ENCODE measurements at regions not wholly inside any gene's neighbourhood (a gene's known extent, or its start where the extent isn't known, plus 50 kb on each side); places are given as distances from the start of the nearest gene placed in this dataset.
"Not testable (repeated sequence)": the region's sequence is repeated elsewhere in the genome, so short reads cannot be mapped to it uniquely, and the experiment has no call there.

- no peak for DNase-seq
Measured at GRCh38 chr14:83894568-83894967, 1635.4 kb upstream of the FLRT2 start.

- not testable (repeated sequence) for DNase-seq
Measured at GRCh38 chr14:83898558-83898957, 1631.4 kb upstream of the FLRT2 start.

- no peak for DNase-seq
Measured at GRCh38 chr14:83899706-83900105, 1630.2 kb upstream of the FLRT2 start.

- DNase-seq = no peak
Measured at GRCh38 chr14:83905157-83905556, 1624.8 kb upstream of the FLRT2 start.

GRCh38 chr14:83908419-83908818 lies 1621.5 kb upstream of the FLRT2 start:
- no peak for DNase-seq

GRCh38 chr14:83909507-83909906 lies 1620.4 kb upstream of the FLRT2 start:
- no peak for DNase-seq

GRCh38 chr14:83912032-83912642 lies 1617.8 kb upstream of the FLRT2 start:
- DNase-seq = no peak

GRCh38 chr14:83913476-83913875 lies 1616.5 kb upstream of the FLRT2 start:
- no peak for DNase-seq

GRCh38 chr14:83918546-83918945 lies 1611.4 kb upstream of the FLRT2 start:
- DNase-seq = no peak

- DNase-seq = not testable (repeated sequence)
Measured at GRCh38 chr14:83919675-83920074, 1610.3 kb upstream of the FLRT2 start.

- DNase-seq = no peak
Measured at GRCh38 chr14:83923842-83924241, 1606.1 kb upstream of the FLRT2 start.

GRCh38 chr14:83924259-83924658 lies 1605.7 kb upstream of the FLRT2 start:
- DNase-seq = no peak

- DNase-seq = no peak
Measured at GRCh38 chr14:83940253-83940652, 1589.7 kb upstream of the FLRT2 start.

GRCh38 chr14:83958359-83958758 lies 1571.6 kb upstream of the FLRT2 start:
- no peak for DNase-seq

GRCh38 chr14:83960832-83961512 lies 1569.0 kb upstream of the FLRT2 start:
- DNase-seq = no peak

GRCh38 chr14:83969998-83970397 lies 1559.9 kb upstream of the FLRT2 start:
- DNase-seq = no peak

GRCh38 chr14:83972631-83973030 lies 1557.3 kb upstream of the FLRT2 start:
- no peak for DNase-seq

- DNase-seq = no peak
Measured at GRCh38 chr14:83974647-83975163, 1555.2 kb upstream of the FLRT2 start.

- no peak for DNase-seq
Measured at GRCh38 chr14:83975435-83975834, 1554.5 kb upstream of the FLRT2 start.

GRCh38 chr14:83975841-83976770 lies 1553.8 kb upstream of the FLRT2 start:
- no peak for DNase-seq

- DNase-seq = no peak
Measured at GRCh38 chr14:83977583-83977982, 1552.4 kb upstream of the FLRT2 start.

- DNase-seq = not testable (repeated sequence)
Measured at GRCh38 chr14:83981676-83982258, 1548.2 kb upstream of the FLRT2 start.

- no peak for DNase-seq
Measured at GRCh38 chr14:83988275-83988674, 1541.7 kb upstream of the FLRT2 start.

All from NCI-H774 (cell line).